ENCODE measurements at regions not wholly inside any gene's neighbourhood (a gene's known extent, or its start where the extent isn't known, plus 50 kb on each side); places are given as distances from the start of the nearest gene placed in this dataset.

- no peaks in the 10 kb centered on the region for H3K36me3 Mint-ChIP-seq (ENCODE audit: insufficient read depth)
- no peaks in the 10 kb centered on the region for H3K9me3 Mint-ChIP-seq
- H3K27me3 Mint-ChIP-seq (ENCODE audit: low read depth) = no peaks in the 10 kb centered on the region
- DNase-seq (no peak), ATAC-seq (no peak)
- H3K4me1 Mint-ChIP-seq (ENCODE audit: low read depth) = peaks cover 23% of the 10 kb centered on the region
- no peak overlapping the region for H3K4me3 Mint-ChIP-seq
Observed at GRCh38 chrX:16476692-16477091, 173.3 kb upstream of the S100G start.

GRCh38 chrX:16479206-16479869 is 170.6 kb upstream of the S100G start:
- ATAC-seq (peak; percentile 78 to 81), DNase-seq (no peak)
- no peaks in the 10 kb centered on the region for H3K36me3 Mint-ChIP-seq (ENCODE audit: insufficient read depth)
- no peaks in the 10 kb centered on the region for H3K27me3 Mint-ChIP-seq (ENCODE audit: low read depth)
- peaks cover 25% of the 10 kb centered on the region for H3K4me1 Mint-ChIP-seq (ENCODE audit: low read depth)
- no peaks in the 10 kb centered on the region for H3K9me3 Mint-ChIP-seq
- H3K4me3 Mint-ChIP-seq = no peak overlapping the region

- H3K4me3 Mint-ChIP-seq = no peak overlapping the region
- no peak for ATAC-seq
- H3K27me3 Mint-ChIP-seq (ENCODE audit: low read depth) = no peaks in the 10 kb centered on the region
Observed at GRCh38 chrX:16480049-16480448, 169.9 kb upstream of the S100G start.

GRCh38 chrX:16484338-16484737 is 165.6 kb upstream of the S100G start:
- Mint-ChIP-seq H3K36me3 (ENCODE audit: insufficient read depth) (no peaks in the 10 kb centered on the region), H3K4me1 (ENCODE audit: low read depth) (peaks cover 33% of the 10 kb centered on the region), H3K4me3 (no peak overlapping the region), H3K9me3 (no peaks in the 10 kb centered on the region), H3K27me3 (ENCODE audit: low read depth) (no peaks in the 10 kb centered on the region)
- ATAC-seq = peak; percentile 99
- DNase-seq = no peak

More at GRCh38 chrX:16480049-16480448, 169.9 kb upstream of the S100G start:
- H3K36me3 Mint-ChIP-seq (ENCODE audit: insufficient read depth) = no peaks in the 10 kb centered on the region
- DNase-seq = no peak
- peaks cover 32% of the 10 kb centered on the region for H3K4me1 Mint-ChIP-seq (ENCODE audit: low read depth)
- no peaks in the 10 kb centered on the region for H3K9me3 Mint-ChIP-seq

GRCh38 chrX:16487620-16488385 is 162.2 kb upstream of the S100G start:
- Mint-ChIP-seq H3K36me3 (ENCODE audit: insufficient read depth) (no peaks in the 10 kb centered on the region), H3K27me3 (ENCODE audit: low read depth) (peaks cover 2% of the 10 kb centered on the region), H3K4me3 (no peak overlapping the region), H3K9me3 (no peaks in the 10 kb centered on the region), H3K4me1 (ENCODE audit: low read depth) (peaks cover 23% of the 10 kb centered on the region)
- ATAC-seq (no peak), DNase-seq (no peak)

- no peak for DNase-seq
- peaks cover 17% of the 10 kb centered on the region for H3K4me1 Mint-ChIP-seq (ENCODE audit: low read depth)
- no peak overlapping the region for H3K4me3 Mint-ChIP-seq
- no peaks in the 10 kb centered on the region for H3K9me3 Mint-ChIP-seq
- peaks cover 2% of the 10 kb centered on the region for H3K27me3 Mint-ChIP-seq (ENCODE audit: low read depth)
- ATAC-seq = no peak
- no peaks in the 10 kb centered on the region for H3K36me3 Mint-ChIP-seq (ENCODE audit: insufficient read depth)
Observed at GRCh38 chrX:16488959-16489358, 161.0 kb upstream of the S100G start.

- H3K36me3 Mint-ChIP-seq (ENCODE audit: insufficient read depth) = no peaks in the 10 kb centered on the region
- H3K4me3 Mint-ChIP-seq = no peak overlapping the region
- H3K4me1 Mint-ChIP-seq (ENCODE audit: low read depth) = no peaks in the 10 kb centered on the region
- DNase-seq (no peak), ATAC-seq (no peak)
- H3K27me3 Mint-ChIP-seq (ENCODE audit: low read depth) = peaks cover 2% of the 10 kb centered on the region
- H3K9me3 Mint-ChIP-seq = no peaks in the 10 kb centered on the region
Observed at GRCh38 chrX:16491461-16491860, 158.5 kb upstream of the S100G start.

- DNase-seq = no peak
- Mint-ChIP-seq H3K27me3 (ENCODE audit: low read depth) (no peaks in the 10 kb centered on the region), H3K36me3 (ENCODE audit: insufficient read depth) (no peaks in the 10 kb centered on the region), H3K4me3 (no peak overlapping the region), H3K4me1 (ENCODE audit: low read depth) (no peaks in the 10 kb centered on the region), H3K9me3 (no peaks in the 10 kb centered on the region)
- ATAC-seq = no peak
Observed at GRCh38 chrX:16496175-16496574, 153.8 kb upstream of the S100G start.

- no peaks in the 10 kb centered on the region for H3K9me3 Mint-ChIP-seq
- DNase-seq (no peak), ATAC-seq (no peak)
- no peaks in the 10 kb centered on the region for H3K4me1 Mint-ChIP-seq (ENCODE audit: low read depth)
- no peaks in the 10 kb centered on the region for H3K27me3 Mint-ChIP-seq (ENCODE audit: low read depth)
- no peak overlapping the region for H3K4me3 Mint-ChIP-seq
- H3K36me3 Mint-ChIP-seq (ENCODE audit: insufficient read depth) = no peaks in the 10 kb centered on the region
Observed at GRCh38 chrX:16511796-16512776, 137.9 kb upstream of the S100G start.

- Mint-ChIP-seq H3K36me3 (ENCODE audit: insufficient read depth) (no peaks in the 10 kb centered on the region), H3K27me3 (ENCODE audit: low read depth) (no peaks in the 10 kb centered on the region), H3K4me3 (no peak overlapping the region), H3K4me1 (ENCODE audit: low read depth) (no peaks in the 10 kb centered on the region), H3K9me3 (no peaks in the 10 kb centered on the region)
- DNase-seq = no peak
- ATAC-seq = no peak
Observed at GRCh38 chrX:16516232-16516876, 133.6 kb upstream of the S100G start.

GRCh38 chrX:16517039-16517605 is 132.8 kb upstream of the S100G start:
- no peak overlapping the region for H3K4me3 Mint-ChIP-seq
- no peaks in the 10 kb centered on the region for H3K36me3 Mint-ChIP-seq (ENCODE audit: insufficient read depth)

GRCh38 chrX:16518131-16518530 is 131.8 kb upstream of the S100G start:
- no peak overlapping the region for H3K4me3 Mint-ChIP-seq
- ATAC-seq = no peak
- no peaks in the 10 kb centered on the region for H3K27me3 Mint-ChIP-seq (ENCODE audit: low read depth)
- no peaks in the 10 kb centered on the region for H3K4me1 Mint-ChIP-seq (ENCODE audit: low read depth)
- H3K36me3 Mint-ChIP-seq (ENCODE audit: insufficient read depth) = no peaks in the 10 kb centered on the region
- H3K9me3 Mint-ChIP-seq = no peaks in the 10 kb centered on the region
- no peak for DNase-seq

More at GRCh38 chrX:16517039-16517605, 132.8 kb upstream of the S100G start:
- ATAC-seq (no peak), DNase-seq (no peak)
- H3K9me3 Mint-ChIP-seq = no peaks in the 10 kb centered on the region
- H3K27me3 Mint-ChIP-seq (ENCODE audit: low read depth) = no peaks in the 10 kb centered on the region
- no peaks in the 10 kb centered on the region for H3K4me1 Mint-ChIP-seq (ENCODE audit: low read depth)

- H3K9me3 Mint-ChIP-seq = peaks cover 3% of the 10 kb centered on the region
- no peaks in the 10 kb centered on the region for H3K27me3 Mint-ChIP-seq (ENCODE audit: low read depth)
- peaks cover 21% of the 10 kb centered on the region for H3K4me1 Mint-ChIP-seq (ENCODE audit: low read depth)
- no peak overlapping the region for H3K4me3 Mint-ChIP-seq
- no peak for DNase-seq
- H3K36me3 Mint-ChIP-seq (ENCODE audit: insufficient read depth) = no peaks in the 10 kb centered on the region
- ATAC-seq = no peak
Observed at GRCh38 chrX:16524316-16524715, 125.6 kb upstream of the S100G start.

GRCh38 chrX:16526003-16526402 is 124.0 kb upstream of the S100G start:
- ATAC-seq = no peak
- Mint-ChIP-seq H3K4me3 (no peak overlapping the region), H3K27me3 (ENCODE audit: low read depth) (no peaks in the 10 kb centered on the region), H3K36me3 (ENCODE audit: insufficient read depth) (no peaks in the 10 kb centered on the region), H3K9me3 (peaks cover 3% of the 10 kb centered on the region), H3K4me1 (ENCODE audit: low read depth) (peaks cover 31% of the 10 kb centered on the region)
- no peak for DNase-seq

Data from activated T-cell treated with anti-CD3 and anti-CD28 coated beads, Interleukin-2, amount 50 U/mL, for 4 hours (primary cell).